ENCODE measurements at regions not wholly inside any gene's neighbourhood (a gene's known extent, or its start where the extent isn't known, plus 50 kb on each side); places are given as distances from the start of the nearest gene placed in this dataset.

DNA sequence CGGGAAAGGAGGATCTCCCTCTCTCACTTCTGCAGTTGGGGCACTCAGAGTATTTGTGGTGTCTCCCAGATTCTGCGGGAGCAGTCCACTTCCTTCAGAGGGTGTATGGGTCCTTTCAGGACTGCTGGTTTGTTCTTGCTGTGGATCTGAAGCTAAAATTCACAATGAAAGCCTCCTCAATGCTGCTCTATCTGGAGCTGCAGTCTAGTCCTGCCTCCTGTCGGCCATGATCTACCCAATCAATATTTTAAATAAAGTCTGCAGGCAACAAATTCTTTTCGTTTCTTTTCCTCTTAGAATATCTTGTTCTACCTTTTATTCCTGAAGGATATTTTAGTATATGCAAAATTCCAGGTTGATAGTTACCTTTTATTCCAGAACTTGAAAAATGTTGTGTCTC, 226.1 kb upstream of the AR start:
- no peaks in the 10 kb centered on the region for H3K27me3 ChIP-seq (ENCODE audit: insufficient read depth)
- no peaks in the 10 kb centered on the region for H3K9me2 ChIP-seq
- no peaks in the 10 kb centered on the region for H3K79me2 ChIP-seq (ENCODE audit: insufficient read depth)
- no peaks in the 10 kb centered on the region for H4K20me1 ChIP-seq (ENCODE audit: insufficient read depth)
- no peaks in the 10 kb centered on the region for H3K4me1 ChIP-seq (ENCODE audit: control insufficient read depth in 1 of 2, insufficient read depth in 2 of 2, low read depth in 1 of 2, low read length in 1 of 2)
- no peaks in the 10 kb centered on the region for H3F3A ChIP-seq (replicated peaks; ENCODE audit: insufficient read depth)
- 0% methylated on average over 3 of the region's 4 CpGs for WGBS (ENCODE audit: low lambda C conversion rate)
- ChIA-PET POLR2A (no interaction called here), CTCF (no interaction called here)
- no peak overlapping the region for H3K4me3 ChIP-seq (ENCODE audit: low read depth in 2 of 2, low read length in 1 of 2)
- H2AFZ ChIP-seq (ENCODE audit: low read depth): no peak overlapping the region
- H3K36me3 ChIP-seq (replicated peaks in 1 of 2; ENCODE audit: control insufficient read depth in 1 of 2, insufficient read depth in 2 of 2, low read length in 1 of 2): no peaks in the 10 kb centered on the region
- no peak overlapping the region for H3K9ac ChIP-seq
- H3K4me2 ChIP-seq: no peak overlapping the region
- no peak for DNase-seq
- H3K9me3 ChIP-seq: no peaks in the 10 kb centered on the region
- H3K27ac ChIP-seq (ENCODE audit: low read depth in 2 of 2, low read length in 1 of 2): no peak overlapping the region
- TF ChIP-seq EP300 (IDR thresholded peaks at IDR 0.05; ENCODE audit: borderline replicate concordance in 1 of 2, low read depth in 1 of 2, low read length in 1 of 2) (no peak), FOXM1 (IDR thresholded peaks at IDR 0.05; ENCODE audit: low read depth) (no peak), GATA2 (CRISPR knock-in tag; IDR thresholded peaks at IDR 0.05) (no peak), RAD21 (IDR thresholded peaks at IDR 0.05; ENCODE audit: low read length) (no peak), IRF3 (IDR thresholded peaks at IDR 0.05; ENCODE audit: low read depth, low read length) (no peak), TAF1 (IDR thresholded peaks at IDR 0.05; ENCODE audit: borderline replicate concordance, low read depth, low read length) (no peak), FOXJ3 (CRISPR knock-in tag; IDR thresholded peaks at IDR 0.05) (no peak), MXI1 (IDR thresholded peaks at IDR 0.05; ENCODE audit: low read depth, low read length) (no peak), SIN3A (IDR thresholded peaks at IDR 0.05; ENCODE audit: borderline replicate concordance, low read depth, low read length) (no peak), MEF2A (IDR thresholded peaks at IDR 0.05; ENCODE audit: borderline replicate concordance, low read depth) (no peak), NRF1 (IDR thresholded peaks at IDR 0.05; ENCODE audit: low read depth, low read length) (no peak), CTCF (IDR thresholded peaks at IDR 0.05) (no peak), RCOR1 (IDR thresholded peaks at IDR 0.05; ENCODE audit: low read length) (no peak), JUND (IDR thresholded peaks at IDR 0.05) (no peak)
- TF ChIP-seq, protein P1, sequence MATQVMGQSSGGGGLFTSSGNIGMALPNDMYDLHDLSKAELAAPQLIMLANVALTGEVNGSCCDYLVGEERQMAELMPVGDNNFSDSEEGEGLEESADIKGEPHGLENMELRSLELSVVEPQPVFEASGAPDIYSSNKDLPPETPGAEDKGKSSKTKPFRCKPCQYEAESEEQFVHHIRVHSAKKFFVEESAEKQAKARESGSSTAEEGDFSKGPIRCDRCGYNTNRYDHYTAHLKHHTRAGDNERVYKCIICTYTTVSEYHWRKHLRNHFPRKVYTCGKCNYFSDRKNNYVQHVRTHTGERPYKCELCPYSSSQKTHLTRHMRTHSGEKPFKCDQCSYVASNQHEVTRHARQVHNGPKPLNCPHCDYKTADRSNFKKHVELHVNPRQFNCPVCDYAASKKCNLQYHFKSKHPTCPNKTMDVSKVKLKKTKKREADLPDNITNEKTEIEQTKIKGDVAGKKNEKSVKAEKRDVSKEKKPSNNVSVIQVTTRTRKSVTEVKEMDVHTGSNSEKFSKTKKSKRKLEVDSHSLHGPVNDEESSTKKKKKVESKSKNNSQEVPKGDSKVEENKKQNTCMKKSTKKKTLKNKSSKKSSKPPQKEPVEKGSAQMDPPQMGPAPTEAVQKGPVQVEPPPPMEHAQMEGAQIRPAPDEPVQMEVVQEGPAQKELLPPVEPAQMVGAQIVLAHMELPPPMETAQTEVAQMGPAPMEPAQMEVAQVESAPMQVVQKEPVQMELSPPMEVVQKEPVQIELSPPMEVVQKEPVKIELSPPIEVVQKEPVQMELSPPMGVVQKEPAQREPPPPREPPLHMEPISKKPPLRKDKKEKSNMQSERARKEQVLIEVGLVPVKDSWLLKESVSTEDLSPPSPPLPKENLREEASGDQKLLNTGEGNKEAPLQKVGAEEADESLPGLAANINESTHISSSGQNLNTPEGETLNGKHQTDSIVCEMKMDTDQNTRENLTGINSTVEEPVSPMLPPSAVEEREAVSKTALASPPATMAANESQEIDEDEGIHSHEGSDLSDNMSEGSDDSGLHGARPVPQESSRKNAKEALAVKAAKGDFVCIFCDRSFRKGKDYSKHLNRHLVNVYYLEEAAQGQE (IDR thresholded peaks at IDR 0.05; ENCODE audit: low read depth, low read length): no peak
- TF ChIP-seq, protein P2, sequence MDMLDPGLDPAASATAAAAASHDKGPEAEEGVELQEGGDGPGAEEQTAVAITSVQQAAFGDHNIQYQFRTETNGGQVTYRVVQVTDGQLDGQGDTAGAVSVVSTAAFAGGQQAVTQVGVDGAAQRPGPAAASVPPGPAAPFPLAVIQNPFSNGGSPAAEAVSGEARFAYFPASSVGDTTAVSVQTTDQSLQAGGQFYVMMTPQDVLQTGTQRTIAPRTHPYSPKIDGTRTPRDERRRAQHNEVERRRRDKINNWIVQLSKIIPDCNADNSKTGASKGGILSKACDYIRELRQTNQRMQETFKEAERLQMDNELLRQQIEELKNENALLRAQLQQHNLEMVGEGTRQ (IDR thresholded peaks at IDR 0.05; ENCODE audit: borderline replicate concordance, low read depth, low read length): no peak
